Activated CD4-positive, alpha-beta T cell treated with anti-CD3 and anti-CD28 coated beads, Interleukin-2, amount 50 U/mL, for 4 hours (primary cell): ENCODE measurements at regions not wholly inside any gene's neighbourhood (a gene's known extent, or its start where the extent isn't known, plus 50 kb on each side); places are given as distances from the start of the nearest gene placed in this dataset.

Source experiments
- DNase-seq, 2 experiments: peaks; one replicate each; pipeline ENCODE4 v3.0.0-alpha.2; 2020

- DNase-seq: no peak
These were observed 566.8 kb upstream of the KIRREL3 start for GRCh38 chr11:127567237-127567932.

GRCh38 chr11:127564810-127565209, 564.2 kb upstream of the KIRREL3 start:
- DNase-seq: no peak

GRCh38 chr11:127559978-127560377, 559.4 kb upstream of the KIRREL3 start:
- DNase-seq: no peak

GRCh38 chr11:127552446-127552845, 551.9 kb upstream of the KIRREL3 start:
- no peak for DNase-seq

- no peak for DNase-seq
These were observed 530.6 kb upstream of the KIRREL3 start for GRCh38 chr11:127531167-127531566.

- no peak for DNase-seq
These were observed 527.7 kb upstream of the KIRREL3 start for GRCh38 chr11:127528297-127528696.

GRCh38 chr11:127524618-127525017, 524.0 kb upstream of the KIRREL3 start:
- DNase-seq: no peak

- DNase-seq: no peak
These were observed 520.8 kb upstream of the KIRREL3 start for GRCh38 chr11:127521413-127521812.

GRCh38 chr11:127507851-127508250, 507.3 kb upstream of the KIRREL3 start:
- no peak for DNase-seq

- no peak for DNase-seq
These were observed 506.1 kb upstream of the KIRREL3 start for GRCh38 chr11:127506647-127507046.

GRCh38 chr11:127506126-127506525, 505.6 kb upstream of the KIRREL3 start:
- DNase-seq: no peak

- no peak for DNase-seq
These were observed 495.6 kb upstream of the KIRREL3 start for GRCh38 chr11:127496165-127496564.

- no peak for DNase-seq
These were observed 492.9 kb upstream of the KIRREL3 start for GRCh38 chr11:127493330-127494022.

- DNase-seq: no peak
These were observed 491.5 kb upstream of the KIRREL3 start for GRCh38 chr11:127492029-127492428.

- no peak for DNase-seq
These were observed 491.0 kb upstream of the KIRREL3 start for GRCh38 chr11:127491589-127491988.

- no peak for DNase-seq
These were observed 490.3 kb upstream of the KIRREL3 start for GRCh38 chr11:127490896-127491295.

- DNase-seq: no peak
These were observed 485.0 kb upstream of the KIRREL3 start for GRCh38 chr11:127485541-127485940.

GRCh38 chr11:127481391-127481790, 480.8 kb upstream of the KIRREL3 start:
- no peak for DNase-seq

- no peak for DNase-seq
These were observed 478.3 kb upstream of the KIRREL3 start for GRCh38 chr11:127478826-127479225.

- DNase-seq: no peak
These were observed 474.2 kb upstream of the KIRREL3 start for GRCh38 chr11:127474766-127475165.

- no peak for DNase-seq
These were observed 471.9 kb upstream of the KIRREL3 start for GRCh38 chr11:127472505-127472904.

GRCh38 chr11:127471662-127472061, 471.1 kb upstream of the KIRREL3 start:
- DNase-seq: no peak

GRCh38 chr11:127470306-127470884, 469.8 kb upstream of the KIRREL3 start:
- DNase-seq: no peak

- DNase-seq: no peak
These were observed 463.8 kb upstream of the KIRREL3 start for GRCh38 chr11:127464325-127464724.

- DNase-seq: no peak
These were observed 461.4 kb upstream of the KIRREL3 start for GRCh38 chr11:127462065-127462344.
